Stomach (tissue), 8 donors: ENCODE measurements at regions not wholly inside any gene's neighbourhood (a gene's known extent, or its start where the extent isn't known, plus 50 kb on each side); places are given as distances from the start of the nearest gene placed in this dataset.

Experiments used
- DNase-seq, 2 donors: peaks; one replicate each; pipeline versions ENCODE4 v3.0.0 to v3.0.0-alpha.2; 2013 to 2019
- H3K27ac ChIP-seq, 5 donors: fragments of 200-600 bp in 4 of 5; sonication (generic) in 4 of 5; one replicate each; pipeline ENCODE4 v1.5.1; 2013 to 2019; ENCODE audit warnings: mild to moderate bottlenecking in 1 of 5, moderate library complexity in 1 of 5
- H3K27me3 ChIP-seq, 3 donors: fragments of 200-600 bp; sonication (generic); one replicate each; pipeline ENCODE4 v1.5.1; 2017 to 2019; ENCODE audit warnings: mixed run types in 1 of 3
- H3K36me3 ChIP-seq, 4 donors: fragments of 200-600 bp; sonication (generic); 1 replicate in 3 of 4; 2 replicates in 1 of 4; pipeline ENCODE4 v1.5.1; 2016 to 2019
- H3K4me1 ChIP-seq, 4 donors: fragments of 200-600 bp; sonication (generic); one replicate each; pipeline ENCODE4 v1.5.1; 2016 to 2019
- H3K4me3 ChIP-seq, 4 donors: fragments of 200-600 bp; sonication (generic) in 3 of 4; one replicate each; pipeline ENCODE4 v1.5.1; 2016 to 2019; ENCODE audit warnings: mild to moderate bottlenecking in 1 of 4
- H3K9me3 ChIP-seq, 4 donors: fragments of 200-600 bp; sonication (generic); one replicate each; pipeline ENCODE4 v1.5.1; 2016 to 2019
- CTCF ChIP-seq, 7 experiments: fragments of 450-650 bp in 4 of 7; fragments of 200-600 bp in 3 of 7; sonication (generic) in 3 of 7; IDR thresholded peaks; one replicate each; pipeline ENCODE4 v1.5.1; 2016 to 2019; ENCODE audit warnings: antibody characterized with exemption in 7 of 7, control low read depth in 2 of 7, mild to moderate bottlenecking in 1 of 7
- EP300 ChIP-seq: sonication (generic); formaldehyde crosslinking; IDR thresholded peaks from one replicate; pipeline ENCODE4 v1.6.1; 2017; ENCODE audit warnings: antibody characterized with exemption
- POLR2A ChIP-seq, 4 donors: fragments of 450-650 bp; IDR thresholded peaks; one replicate each; pipeline ENCODE4 v1.6.1; 2016; ENCODE audit warnings: antibody characterized with exemption in 4 of 4, control low read depth in 2 of 4, mild to moderate bottlenecking in 1 of 4, moderate library complexity in 1 of 4
- POLR2AphosphoS5 ChIP-seq, 3 donors: sonication (generic); formaldehyde crosslinking; IDR thresholded peaks; one replicate each; pipeline ENCODE4 v1.6.1; 2016; ENCODE audit warnings: antibody characterized with exemption in 3 of 3
- WGBS, 5 donors: extraction: QIAGEN DNeasy Blood & Tissue Kit in 3 of 5; methylation state at CpG; one replicate each; pipeline versions ENCODE4 v1.1.5 to v1.1.7; 2013 to 2018; 5-methylcytosine and 5-hydroxymethylcytosine counted together
- intact Hi-C: fragments of 100-400 bp; cut with DNase I; formaldehyde crosslinking; loops from one replicate; pipeline ENCODE4 v1.15.1; 2023; ENCODE audit warnings: low total_unique reads
- donor health status: healthy with polysubstance abuse.
- donor health status: Bipolar disorder and iron deficiency.
- donor health status: healthy.

- Histone ChIP-seq H3K36me3 (no peaks in the 10 kb centered on the region), H3K27me3 (no peaks in the 10 kb centered on the region), H3K27ac (no peak overlapping the region), H3K9me3 (peaks cover 0 to 9% (median 0%) of the 10 kb centered on the region in 4 donors), H3K4me3 (no peak overlapping the region), H3K4me1 (no peaks in the 10 kb centered on the region)
- 67 to 83% (median 75%) methylated on average over 2 of the region's 2 CpGs for WGBS, 5 donors
- intact Hi-C loops, result no loop called here
- no peak for TF ChIP-seq EP300
- TF ChIP-seq CTCF (IDR thresholded peaks at IDR 0.05), result no peak
- DNase-seq, result no peak
Measured at GRCh38 chr20:54744097-54744496, 268.7 kb downstream of the DOK5 start.

- Histone ChIP-seq H3K36me3 (no peaks in the 10 kb centered on the region), H3K27me3 (no peaks in the 10 kb centered on the region), H3K4me3 (no peak overlapping the region), H3K27ac (no peak overlapping the region), H3K4me1 (no peaks in the 10 kb centered on the region), H3K9me3 (peaks cover 0 to 4% (median 0%) of the 10 kb centered on the region in 4 donors)
- TF ChIP-seq POLR2AphosphoS5 (IDR thresholded peaks at IDR 0.05), result no peak
- no peak for TF ChIP-seq POLR2A (IDR thresholded peaks at IDR 0.05)
- no peak for TF ChIP-seq EP300
- 86 to 95% (median 91%) methylated on average over 1 of the region's 1 CpG for WGBS, 5 donors
- intact Hi-C loops, result no loop called here
- no peak for DNase-seq
Measured at GRCh38 chr20:54742193-54742592, 266.8 kb downstream of the DOK5 start.

GRCh38 chr20:54736421-54736820 lies 261.0 kb downstream of the DOK5 start:
- H3K4me1 ChIP-seq, result no peaks in the 10 kb centered on the region
- intact Hi-C loops, result no loop called here

GRCh38 chr20:54733687-54734086 lies 258.3 kb downstream of the DOK5 start:
- no peak for TF ChIP-seq POLR2A (IDR thresholded peaks at IDR 0.05)
- no peak for TF ChIP-seq EP300
- TF ChIP-seq CTCF (IDR thresholded peaks at IDR 0.05), result no peak
- no peak for TF ChIP-seq POLR2AphosphoS5 (IDR thresholded peaks at IDR 0.05)
- Histone ChIP-seq H3K4me1 (no peaks in the 10 kb centered on the region), H3K27ac (no peak overlapping the region), H3K9me3 (no peaks in the 10 kb centered on the region), H3K36me3 (no peaks in the 10 kb centered on the region), H3K27me3 (no peaks in the 10 kb centered on the region), H3K4me3 (no peak overlapping the region)
- no peak for DNase-seq
- intact Hi-C loops, result no loop called here

More at GRCh38 chr20:54736421-54736820, 261.0 kb downstream of the DOK5 start:
- 78 to 92% (median 90%) methylated on average over 4 of the region's 4 CpGs for WGBS, 5 donors
- DNase-seq, result no peak
- no peak overlapping the region for H3K27ac ChIP-seq
- TF ChIP-seq CTCF (IDR thresholded peaks at IDR 0.05) (no peak), EP300 (no peak), POLR2AphosphoS5 (IDR thresholded peaks at IDR 0.05) (no peak), POLR2A (IDR thresholded peaks at IDR 0.05) (no peak)
- no peak overlapping the region for H3K4me3 ChIP-seq
- H3K27me3 ChIP-seq, result no peaks in the 10 kb centered on the region
- H3K9me3 ChIP-seq, result no peaks in the 10 kb centered on the region
- H3K36me3 ChIP-seq, result no peaks in the 10 kb centered on the region

- Histone ChIP-seq H3K4me3 (no peak overlapping the region), H3K9me3 (peaks cover 0 to 4% (median 0%) of the 10 kb centered on the region in 4 donors), H3K27ac (no peak overlapping the region), H3K27me3 (no peaks in the 10 kb centered on the region), H3K4me1 (no peaks in the 10 kb centered on the region), H3K36me3 (no peaks in the 10 kb centered on the region)
- intact Hi-C loops, result no loop called here
- TF ChIP-seq POLR2A (IDR thresholded peaks at IDR 0.05), result no peak
- DNase-seq, result no peak
- WGBS, 5 donors, result 71 to 79% (median 77%) methylated on average over 4 of the region's 4 CpGs
Measured at GRCh38 chr20:54727490-54727889, 252.1 kb downstream of the DOK5 start.
